NOMO-1 treated with dmso at 0.1 percent for 144 hours (cell line): ENCODE measurements at regions not wholly inside any gene's neighbourhood (a gene's known extent, or its start where the extent isn't known, plus 50 kb on each side); places are given as distances from the start of the nearest gene placed in this dataset.

ENCODE experiments used
- DNase-seq: peaks from one replicate; lab custom pipeline; 2025; ENCODE audit not compliant: unreplicated experiment; lab: John Stamatoyannopoulos, UW

- DNase-seq = no peak
These were observed 168.8 kb upstream of the NRIP1 start for GRCh38 chr21:15233611-15234010.

- DNase-seq = no peak
These were observed 171.3 kb upstream of the NRIP1 start for GRCh38 chr21:15236111-15236510.

- no peak for DNase-seq
These were observed 176.0 kb upstream of the NRIP1 start for GRCh38 chr21:15240848-15241247.

GRCh38 chr21:15241997-15242736, 177.4 kb upstream of the NRIP1 start:
- DNase-seq = no peak

- DNase-seq = no peak
These were observed 178.1 kb upstream of the NRIP1 start for GRCh38 chr21:15242906-15243305.

GRCh38 chr21:15243406-15243805, 178.6 kb upstream of the NRIP1 start:
- DNase-seq = no peak

GRCh38 chr21:15247613-15248012, 182.8 kb upstream of the NRIP1 start:
- DNase-seq = no peak

GRCh38 chr21:15249285-15249993, 184.6 kb upstream of the NRIP1 start:
- no peak for DNase-seq

- DNase-seq = no peak
These were observed 185.6 kb upstream of the NRIP1 start for GRCh38 chr21:15250384-15250783.

GRCh38 chr21:15252431-15252830, 187.6 kb upstream of the NRIP1 start:
- peak; percentile 10 for DNase-seq

- no peak for DNase-seq
These were observed 189.3 kb upstream of the NRIP1 start for GRCh38 chr21:15254111-15254510.

- no peak for DNase-seq
These were observed 190.5 kb upstream of the NRIP1 start for GRCh38 chr21:15255261-15255660.

GRCh38 chr21:15255763-15256162, 191.0 kb upstream of the NRIP1 start:
- no peak for DNase-seq

- DNase-seq = no peak
These were observed 192.2 kb upstream of the NRIP1 start for GRCh38 chr21:15256996-15257395.

- DNase-seq = no peak
These were observed 192.8 kb upstream of the NRIP1 start for GRCh38 chr21:15257646-15258045.

- no peak for DNase-seq
These were observed 195.0 kb upstream of the NRIP1 start for GRCh38 chr21:15259824-15260223.

- no peak for DNase-seq
These were observed 195.8 kb upstream of the NRIP1 start for GRCh38 chr21:15260604-15261003.

- DNase-seq = no peak
These were observed 199.4 kb upstream of the NRIP1 start for GRCh38 chr21:15264084-15264665.

GRCh38 chr21:15272171-15272570, 207.4 kb upstream of the NRIP1 start:
- no peak for DNase-seq

- no peak for DNase-seq
These were observed 207.8 kb upstream of the NRIP1 start for GRCh38 chr21:15272591-15272990.

- DNase-seq = no peak
These were observed 208.4 kb upstream of the NRIP1 start for GRCh38 chr21:15273244-15273643.
